WI38 (cell line): ENCODE measurements at regions not wholly inside any gene's neighbourhood (a gene's known extent, or its start where the extent isn't known, plus 50 kb on each side); places are given as distances from the start of the nearest gene placed in this dataset.
"Not testable (repeated sequence)": the region's sequence is repeated elsewhere in the genome, so short reads cannot be mapped to it uniquely, and the experiment has no call there.

Experiments used
- H3K4me3 ChIP-seq: 2 replicates; pipeline ENCODE4 v1.5.1; 2011; ENCODE audit warnings: low read depth, mild to moderate bottlenecking, control low read depth, low read length
- CTCF ChIP-seq: IDR thresholded peaks from 2 replicates; pipeline ENCODE4 v1.5.1; 2012; ENCODE audit warnings: low read depth, mild to moderate bottlenecking, control low read depth, low read length

- H3K4me3 ChIP-seq: no peak overlapping the region
- TF ChIP-seq CTCF: no peak
Measured at GRCh38 chr22:49460091-49460490, 367.6 kb downstream of the BRD1 start.

- no peak for TF ChIP-seq CTCF
- H3K4me3 ChIP-seq: no peak overlapping the region
Measured at GRCh38 chr22:49458708-49459099, 369.0 kb downstream of the BRD1 start.

- H3K4me3 ChIP-seq: no peak overlapping the region
- TF ChIP-seq CTCF: no peak
Measured at GRCh38 chr22:49457946-49458707, 369.5 kb downstream of the BRD1 start.

- no peak for TF ChIP-seq CTCF
- H3K4me3 ChIP-seq: no peak overlapping the region
Measured at GRCh38 chr22:49457146-49457545, 370.5 kb downstream of the BRD1 start.

- TF ChIP-seq CTCF: no peak
- H3K4me3 ChIP-seq: no peak overlapping the region
Measured at GRCh38 chr22:49455595-49455994, 372.1 kb downstream of the BRD1 start.

- no peak overlapping the region for H3K4me3 ChIP-seq
- no peak for TF ChIP-seq CTCF
Measured at GRCh38 chr22:49454726-49455125, 372.9 kb downstream of the BRD1 start.

- H3K4me3 ChIP-seq: no peak overlapping the region
- TF ChIP-seq CTCF: no peak
Measured at GRCh38 chr22:49453771-49454170, 373.9 kb downstream of the BRD1 start.

- not testable (repeated sequence) for H3K4me3 ChIP-seq
Measured at GRCh38 chr22:49453019-49453418, 374.7 kb downstream of the BRD1 start.
